Esophagus muscularis mucosa (tissue), 4 donors: ENCODE measurements at regions not wholly inside any gene's neighbourhood (a gene's known extent, or its start where the extent isn't known, plus 50 kb on each side); places are given as distances from the start of the nearest gene placed in this dataset.
A peak's percentile ranks its signal among the peaks of the same experiment; 100 is the strongest.

ENCODE experiments used
- DNase-seq: peaks from one replicate; pipeline ENCODE4 v3.0.0-alpha.2; 2017; ENCODE audit errors: extremely low spot score
- H3K27ac ChIP-seq, 4 donors: fragments of 200-600 bp; sonication (generic); replicated peaks in 1 of 4; 1 replicate in 3 of 4; 2 replicates in 1 of 4; pipeline ENCODE4 v1.5.1; 2016 to 2019; ENCODE audit warnings: mild to moderate bottlenecking in 1 of 4
- H3K27me3 ChIP-seq, 4 donors: fragments of 200-600 bp; sonication (generic); one replicate each; pipeline versions ENCODE4 v1.5.1 to v1.6.0; 2016 to 2019
- H3K36me3 ChIP-seq, 4 donors: fragments of 200-600 bp; sonication (generic); one replicate each; pipeline ENCODE4 v1.5.1; 2016 to 2019
- H3K4me1 ChIP-seq, 4 donors: fragments of 200-600 bp; sonication (generic); one replicate each; pipeline ENCODE4 v1.5.1; 2016 to 2019
- H3K4me3 ChIP-seq, 4 donors: fragments of 200-600 bp; sonication (generic); 1 replicate in 2 of 4; 2 replicates in 2 of 4; pipeline ENCODE4 v1.5.1; 2016 to 2019; ENCODE audit warnings: mild to moderate bottlenecking in 4 of 4, moderate library complexity in 1 of 4
- H3K9me3 ChIP-seq, 4 donors: fragments of 200-600 bp; sonication (generic); 1 replicate in 3 of 4; 2 replicates in 1 of 4; pipeline ENCODE4 v1.5.1; 2016 to 2019
- CTCF ChIP-seq, 3 experiments: fragments of 200-600 bp in 2 of 3; fragments of 450-650 bp in 1 of 3; sonication (generic) in 2 of 3; IDR thresholded peaks; one replicate each; pipeline ENCODE4 v1.5.1; 2017 to 2019; ENCODE audit warnings: antibody characterized with exemption in 3 of 3, mild to moderate bottlenecking in 2 of 3, moderate library complexity in 1 of 3
- EP300 ChIP-seq: sonication (generic); formaldehyde crosslinking; IDR thresholded peaks from one replicate; pipeline ENCODE4 v1.6.1; 2017; ENCODE audit warnings: antibody characterized with exemption
- POLR2A ChIP-seq: fragments of 450-650 bp; IDR thresholded peaks from one replicate; pipeline ENCODE4 v1.6.1; 2017; ENCODE audit warnings: antibody characterized with exemption, moderate library complexity, mild to moderate bottlenecking, low read depth
- POLR2AphosphoS5 ChIP-seq, 2 donors: sonication (generic); formaldehyde crosslinking; IDR thresholded peaks; one replicate each; pipeline ENCODE4 v1.6.1; 2017; ENCODE audit warnings: antibody characterized with exemption in 2 of 2
- WGBS: methylation state at CpG from one replicate; pipeline ENCODE4 v1.1.5; 2018; 5-methylcytosine and 5-hydroxymethylcytosine counted together
- intact Hi-C: fragments of 100-400 bp; cut with DNase I; formaldehyde crosslinking; loops from one replicate; pipeline ENCODE4 v1.15.1; 2023

- no peak for DNase-seq
- 75% methylated on average over 4 of the region's 4 CpGs for WGBS
- H3K4me3 ChIP-seq: no peak overlapping the region
- H3K4me1 ChIP-seq: peaks cover 0 to 9% (median 6%) of the 10 kb centered on the region in 4 donors
- intact Hi-C loops: no loop called here
- no peaks in the 10 kb centered on the region for H3K36me3 ChIP-seq
- TF ChIP-seq EP300: no peak
- no peak for TF ChIP-seq CTCF (IDR thresholded peaks at IDR 0.05)
- TF ChIP-seq POLR2AphosphoS5 (IDR thresholded peaks at IDR 0.05): no peak
- TF ChIP-seq POLR2A: no peak
- H3K27me3 ChIP-seq: no peaks in the 10 kb centered on the region
- H3K27ac ChIP-seq: no peak overlapping the region
- H3K9me3 ChIP-seq: no peaks in the 10 kb centered on the region
These were observed 544.5 kb upstream of the ATP2B1 start for GRCh38 chr12:90253136-90253535.

GRCh38 chr12:90250766-90251165, 542.1 kb upstream of the ATP2B1 start:
- Histone ChIP-seq H3K4me1 (peaks cover 0 to 9% (median 6%) of the 10 kb centered on the region in 4 donors), H3K27ac (no peak overlapping the region)

GRCh38 chr12:90250042-90250441, 541.4 kb upstream of the ATP2B1 start:
- 71% methylated on average over 6 of the region's 6 CpGs for whole genome bisulfite sequencing
- H3K9me3 ChIP-seq: no peaks in the 10 kb centered on the region
- no peak for TF ChIP-seq POLR2AphosphoS5 (IDR thresholded peaks at IDR 0.05)
- TF ChIP-seq EP300: no peak
- intact Hi-C loops: no loop called here
- H3K27me3 ChIP-seq: no peaks in the 10 kb centered on the region
- DNase-seq: no peak
- peaks cover 0 to 15% (median 6%) of the 10 kb centered on the region in 4 donors for H3K4me1 ChIP-seq
- no peak overlapping the region for H3K4me3 ChIP-seq
- no peaks in the 10 kb centered on the region for H3K36me3 ChIP-seq
- no peak overlapping the region for H3K27ac ChIP-seq

More at GRCh38 chr12:90250766-90251165, 542.1 kb upstream of the ATP2B1 start:
- peak in 1 of 2 donors; percentile 18 for TF ChIP-seq POLR2AphosphoS5 (IDR thresholded peaks at IDR 0.05)
- no peak for TF ChIP-seq POLR2A
- DNase-seq: no peak
- Histone ChIP-seq H3K36me3 (no peaks in the 10 kb centered on the region), H3K4me3 (no peak overlapping the region), H3K27me3 (no peaks in the 10 kb centered on the region), H3K9me3 (no peaks in the 10 kb centered on the region)
- intact Hi-C loops: no loop called here
- WGBS: 41% methylated on average over 3 of the region's 3 CpGs

- DNase-seq: no peak
- intact Hi-C loops: no loop called here
- no peak for TF ChIP-seq POLR2A
- no peak for TF ChIP-seq POLR2AphosphoS5 (IDR thresholded peaks at IDR 0.05)
- TF ChIP-seq CTCF (IDR thresholded peaks at IDR 0.05): no peak
- Histone ChIP-seq H3K27ac (no peak overlapping the region), H3K27me3 (no peaks in the 10 kb centered on the region), H3K9me3 (no peaks in the 10 kb centered on the region), H3K36me3 (no peaks in the 10 kb centered on the region), H3K4me1 (peaks cover 0 to 13% (median 4%) of the 10 kb centered on the region in 4 donors), H3K4me3 (no peak overlapping the region)
These were observed 538.0 kb upstream of the ATP2B1 start for GRCh38 chr12:90246688-90247087.

GRCh38 chr12:90245391-90245790, 536.8 kb upstream of the ATP2B1 start:
- Histone ChIP-seq H3K4me3 (no peak overlapping the region), H3K36me3 (no peaks in the 10 kb centered on the region), H3K4me1 (peaks cover 0 to 7% (median under 1%) of the 10 kb centered on the region in 4 donors), H3K9me3 (no peaks in the 10 kb centered on the region), H3K27me3 (no peaks in the 10 kb centered on the region), H3K27ac (no peak overlapping the region)
- DNase-seq: no peak
- intact Hi-C loops: no loop called here
- TF ChIP-seq CTCF (IDR thresholded peaks at IDR 0.05): no peak
- TF ChIP-seq POLR2AphosphoS5 (IDR thresholded peaks at IDR 0.05): no peak
- TF ChIP-seq EP300: no peak
- TF ChIP-seq POLR2A: no peak
- 51% methylated on average over 2 of the region's 2 CpGs for WGBS

GRCh38 chr12:90244232-90244631, 535.6 kb upstream of the ATP2B1 start:
- H3K27me3 ChIP-seq: no peaks in the 10 kb centered on the region
- no peaks in the 10 kb centered on the region for H3K36me3 ChIP-seq
- H3K27ac ChIP-seq: no peak overlapping the region
- TF ChIP-seq POLR2AphosphoS5 (IDR thresholded peaks at IDR 0.05) (no peak), EP300 (no peak), CTCF (IDR thresholded peaks at IDR 0.05) (no peak), POLR2A (no peak)
- WGBS: 94% methylated on average over 3 of the region's 3 CpGs
- H3K4me3 ChIP-seq: no peak overlapping the region
- peaks cover 0 to 7% (median 0%) of the 10 kb centered on the region in 4 donors for H3K4me1 ChIP-seq
- intact Hi-C loops: no loop called here
- no peak for DNase-seq
- no peaks in the 10 kb centered on the region for H3K9me3 ChIP-seq
